ENCODE measurements at regions not wholly inside any gene's neighbourhood (a gene's known extent, or its start where the extent isn't known, plus 50 kb on each side); places are given as distances from the start of the nearest gene placed in this dataset.

DNA sequence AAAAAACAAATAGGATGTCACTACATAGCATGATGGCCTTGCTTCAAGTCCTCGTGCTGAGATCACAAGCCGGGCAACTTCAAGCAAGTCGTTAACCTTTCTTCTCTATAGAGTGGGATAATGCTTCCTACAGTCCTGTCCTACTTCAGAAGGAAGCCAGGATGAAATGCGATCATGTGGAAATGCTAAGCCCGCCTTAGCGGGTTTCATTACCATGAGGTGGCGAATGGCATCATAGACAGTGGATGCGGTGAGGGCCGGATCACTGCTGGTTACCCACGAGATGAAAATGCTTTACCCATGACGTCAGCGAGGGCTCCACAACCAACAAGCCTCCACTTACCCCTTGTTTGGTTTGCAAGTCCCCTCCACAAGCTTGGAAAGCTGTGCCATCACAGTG lies 206.4 kb downstream of the TBXT start:
- Histone ChIP-seq H3K4me3 (ENCODE audit: low read depth, low read length) (no peak overlapping the region), H3K9ac (ENCODE audit: low read depth, low read length) (no peak overlapping the region), H3K27me3 (ENCODE audit: control insufficient read depth, insufficient read depth, low read length) (no peaks in the 10 kb centered on the region), H3K9me3 (ENCODE audit: control insufficient read depth, insufficient read depth, low read length) (no peaks in the 10 kb centered on the region), H3K36me3 (ENCODE audit: control insufficient read depth, insufficient read depth, low read length) (no peaks in the 10 kb centered on the region), H3K4me1 (ENCODE audit: control insufficient read depth, insufficient read depth, low read length) (no peaks in the 10 kb centered on the region)

DNA sequence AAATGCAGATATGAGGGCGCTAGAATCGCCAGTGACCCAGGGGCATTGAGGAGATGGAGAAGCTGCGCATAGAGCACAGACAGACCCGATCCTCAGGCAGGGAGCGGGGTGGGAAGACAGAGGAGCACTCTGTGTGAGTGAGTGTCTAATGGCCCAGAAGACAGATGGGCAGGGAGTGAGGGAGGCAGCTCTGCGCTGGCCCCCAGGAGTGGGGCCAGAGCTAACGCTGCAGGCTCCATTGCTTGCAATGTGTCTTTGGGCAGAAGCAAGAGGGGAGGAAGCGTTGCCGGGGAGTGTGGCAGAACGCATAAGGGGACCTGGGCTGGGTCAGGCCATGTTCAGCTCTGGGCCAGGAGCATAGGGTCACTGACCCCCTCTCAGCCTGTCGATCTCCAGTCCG lies 207.0 kb downstream of the TBXT start:
- Histone ChIP-seq H3K27me3 (ENCODE audit: control insufficient read depth, insufficient read depth, low read length) (no peaks in the 10 kb centered on the region), H3K4me3 (ENCODE audit: low read depth, low read length) (no peak overlapping the region), H3K9me3 (ENCODE audit: control insufficient read depth, insufficient read depth, low read length) (no peaks in the 10 kb centered on the region), H3K36me3 (ENCODE audit: control insufficient read depth, insufficient read depth, low read length) (no peaks in the 10 kb centered on the region), H3K4me1 (ENCODE audit: control insufficient read depth, insufficient read depth, low read length) (no peaks in the 10 kb centered on the region), H3K9ac (ENCODE audit: low read depth, low read length) (no peak overlapping the region)

DNA sequence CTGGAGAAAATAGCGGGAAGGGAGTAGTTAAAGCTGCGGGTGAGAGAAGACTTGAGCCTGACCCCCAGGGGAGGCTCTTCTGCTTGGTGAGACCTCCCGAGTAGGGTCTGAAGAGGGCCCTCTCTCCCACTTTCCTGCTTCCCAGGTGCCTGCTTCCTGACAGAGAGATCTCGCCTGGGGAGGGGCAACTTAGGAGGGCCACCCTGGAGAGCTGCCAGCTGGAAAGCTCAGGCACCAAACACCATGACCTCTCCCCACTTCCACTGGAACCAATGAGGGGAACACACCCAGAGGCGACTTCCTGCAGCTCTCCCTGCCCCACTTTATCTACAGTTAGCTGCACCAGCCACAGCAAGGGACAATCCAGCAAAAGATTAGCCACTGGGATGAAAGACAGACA lies 208.0 kb downstream of the TBXT start:
- H3K27me3 ChIP-seq (ENCODE audit: control insufficient read depth, insufficient read depth, low read length), result no peaks in the 10 kb centered on the region
- H3K9ac ChIP-seq (ENCODE audit: low read depth, low read length), result no peak overlapping the region
- no peaks in the 10 kb centered on the region for H3K9me3 ChIP-seq (ENCODE audit: control insufficient read depth, insufficient read depth, low read length)
- no peaks in the 10 kb centered on the region for H3K36me3 ChIP-seq (ENCODE audit: control insufficient read depth, insufficient read depth, low read length)
- H3K4me1 ChIP-seq (ENCODE audit: control insufficient read depth, insufficient read depth, low read length), result no peaks in the 10 kb centered on the region
- H3K4me3 ChIP-seq (ENCODE audit: low read depth, low read length), result no peak overlapping the region

DNA sequence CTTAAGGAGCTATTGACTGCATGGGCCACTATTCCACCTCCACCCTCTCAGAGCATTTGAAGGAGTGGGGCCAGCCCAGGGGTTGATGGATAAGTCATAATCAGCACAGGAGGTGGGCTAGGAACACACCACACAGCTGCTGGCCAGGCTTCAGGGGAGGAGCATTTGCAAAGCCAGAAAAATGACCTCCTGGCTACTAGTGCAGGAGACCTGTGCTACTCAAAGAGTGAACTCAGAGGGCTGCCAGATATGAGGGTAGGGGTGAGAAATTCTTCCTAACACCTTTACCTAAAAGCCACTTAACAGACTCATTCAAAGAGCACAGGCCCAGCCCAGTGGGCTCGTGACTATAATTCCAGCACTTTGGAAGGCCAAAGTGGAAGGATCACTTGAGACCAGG lies 210.8 kb downstream of the TBXT start:
- H3K36me3 ChIP-seq (ENCODE audit: control insufficient read depth, insufficient read depth, low read length), result no peaks in the 10 kb centered on the region
- no peaks in the 10 kb centered on the region for H3K9me3 ChIP-seq (ENCODE audit: control insufficient read depth, insufficient read depth, low read length)
- no peak overlapping the region for H3K9ac ChIP-seq (ENCODE audit: low read depth, low read length)
- no peak overlapping the region for H3K4me3 ChIP-seq (ENCODE audit: low read depth, low read length)
- no peaks in the 10 kb centered on the region for H3K4me1 ChIP-seq (ENCODE audit: control insufficient read depth, insufficient read depth, low read length)
- no peaks in the 10 kb centered on the region for H3K27me3 ChIP-seq (ENCODE audit: control insufficient read depth, insufficient read depth, low read length)

DNA sequence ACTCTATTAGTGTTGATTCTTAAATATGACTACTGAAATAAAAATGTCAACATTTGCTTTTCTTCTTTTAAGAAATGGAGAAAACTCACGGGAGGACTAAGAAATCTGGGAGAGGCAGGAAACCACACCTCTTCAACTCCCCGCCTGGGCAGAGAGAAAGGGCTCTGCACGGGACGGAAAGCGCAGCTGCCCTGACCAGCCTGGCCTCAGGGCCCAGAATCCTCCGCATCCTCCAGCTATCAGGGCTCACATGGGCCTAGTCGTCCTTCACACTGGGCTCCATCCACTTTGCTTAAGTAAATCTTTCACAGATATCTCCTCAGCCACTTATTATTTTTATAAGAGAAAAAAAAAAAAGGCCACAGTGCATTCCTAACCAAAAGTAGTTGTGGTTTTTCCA lies 215.1 kb downstream of the TBXT start:
- H3K9ac ChIP-seq (ENCODE audit: low read depth, low read length), result no peak overlapping the region
- H3K27me3 ChIP-seq (ENCODE audit: control insufficient read depth, insufficient read depth, low read length), result no peaks in the 10 kb centered on the region
- H3K4me3 ChIP-seq (ENCODE audit: low read depth, low read length), result no peak overlapping the region
- no peaks in the 10 kb centered on the region for H3K4me1 ChIP-seq (ENCODE audit: control insufficient read depth, insufficient read depth, low read length)
- H3K9me3 ChIP-seq (ENCODE audit: control insufficient read depth, insufficient read depth, low read length), result no peaks in the 10 kb centered on the region
- H3K36me3 ChIP-seq (ENCODE audit: control insufficient read depth, insufficient read depth, low read length), result no peaks in the 10 kb centered on the region

DNA sequence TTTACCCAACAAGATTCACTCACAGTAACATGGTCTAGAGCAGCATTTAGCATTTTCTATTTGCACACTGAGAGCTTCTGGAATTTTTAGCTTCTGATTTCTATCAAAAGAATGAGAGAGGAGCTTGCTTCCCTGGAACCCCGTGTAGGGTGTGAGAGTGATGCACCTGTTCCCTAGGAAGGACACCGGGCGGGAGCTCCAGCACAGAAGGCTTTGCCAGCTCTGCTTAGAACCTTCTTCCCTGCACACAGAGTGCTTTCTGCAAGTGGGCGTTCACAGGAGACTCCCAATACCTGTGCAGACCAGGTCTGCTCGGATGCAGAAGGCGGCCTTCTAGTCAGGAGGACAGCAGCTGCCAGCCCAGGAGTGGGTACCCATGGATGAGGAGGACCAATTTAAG lies 217.3 kb downstream of the TBXT start:
- Histone ChIP-seq H3K4me1 (ENCODE audit: control insufficient read depth, insufficient read depth, low read length) (no peaks in the 10 kb centered on the region), H3K36me3 (ENCODE audit: control insufficient read depth, insufficient read depth, low read length) (no peaks in the 10 kb centered on the region), H3K27me3 (ENCODE audit: control insufficient read depth, insufficient read depth, low read length) (no peaks in the 10 kb centered on the region), H3K4me3 (ENCODE audit: low read depth, low read length) (no peak overlapping the region), H3K9ac (ENCODE audit: low read depth, low read length) (no peak overlapping the region), H3K9me3 (ENCODE audit: control insufficient read depth, insufficient read depth, low read length) (no peaks in the 10 kb centered on the region)

DNA sequence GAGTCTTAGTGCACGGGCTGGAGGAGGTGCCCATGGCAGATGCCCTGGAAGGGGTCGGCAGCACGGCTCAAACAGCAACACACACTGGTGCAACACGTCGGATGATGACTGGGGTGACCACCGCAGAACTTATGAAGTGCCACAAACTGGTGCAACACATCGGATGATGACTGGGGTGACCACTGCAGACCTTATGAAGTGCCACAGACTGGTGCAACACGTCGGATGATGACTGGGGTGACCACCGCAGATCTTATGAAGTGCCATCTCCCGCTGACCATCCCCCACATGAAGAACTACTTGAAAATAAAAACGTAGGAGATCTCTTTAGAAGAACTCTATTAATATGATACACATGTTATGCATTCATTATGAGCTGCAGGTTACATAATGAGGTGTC lies 218.3 kb downstream of the TBXT start:
- Histone ChIP-seq H3K27me3 (ENCODE audit: control insufficient read depth, insufficient read depth, low read length) (no peaks in the 10 kb centered on the region), H3K9ac (ENCODE audit: low read depth, low read length) (no peak overlapping the region), H3K4me1 (ENCODE audit: control insufficient read depth, insufficient read depth, low read length) (no peaks in the 10 kb centered on the region), H3K4me3 (ENCODE audit: low read depth, low read length) (no peak overlapping the region), H3K36me3 (ENCODE audit: control insufficient read depth, insufficient read depth, low read length) (no peaks in the 10 kb centered on the region), H3K9me3 (ENCODE audit: control insufficient read depth, insufficient read depth, low read length) (no peaks in the 10 kb centered on the region)

DNA sequence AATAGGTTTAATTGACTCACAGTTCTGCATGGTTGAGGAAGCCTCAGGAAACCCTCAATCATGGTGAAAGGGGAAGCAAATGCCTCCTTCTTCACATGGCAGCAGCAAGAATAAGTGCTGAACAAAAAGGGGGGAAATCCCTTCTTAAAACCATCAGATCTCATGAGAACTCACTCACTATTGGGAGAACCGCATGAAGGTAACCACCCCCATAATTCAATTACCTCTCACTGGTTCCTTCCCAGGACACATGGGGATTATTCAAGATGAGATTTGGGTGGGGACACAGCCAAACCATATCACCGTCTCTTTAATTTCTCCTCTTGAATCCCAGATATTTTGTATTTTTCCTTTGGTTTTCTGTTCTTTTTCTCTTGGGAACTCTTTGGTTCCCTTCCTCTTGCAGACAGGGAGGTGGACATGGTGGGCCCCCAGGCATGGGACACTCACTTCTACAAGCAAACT lies 223.6 kb downstream of the TBXT start:
- no peaks in the 10 kb centered on the region for H3K36me3 ChIP-seq (ENCODE audit: control insufficient read depth, insufficient read depth, low read length)
- H3K9me3 ChIP-seq (ENCODE audit: control insufficient read depth, insufficient read depth, low read length), result no peaks in the 10 kb centered on the region
- no peaks in the 10 kb centered on the region for H3K27me3 ChIP-seq (ENCODE audit: control insufficient read depth, insufficient read depth, low read length)
- H3K9ac ChIP-seq (ENCODE audit: low read depth, low read length), result no peak overlapping the region
- no peak overlapping the region for H3K4me3 ChIP-seq (ENCODE audit: low read depth, low read length)
- no peaks in the 10 kb centered on the region for H3K4me1 ChIP-seq (ENCODE audit: control insufficient read depth, insufficient read depth, low read length)

DNA sequence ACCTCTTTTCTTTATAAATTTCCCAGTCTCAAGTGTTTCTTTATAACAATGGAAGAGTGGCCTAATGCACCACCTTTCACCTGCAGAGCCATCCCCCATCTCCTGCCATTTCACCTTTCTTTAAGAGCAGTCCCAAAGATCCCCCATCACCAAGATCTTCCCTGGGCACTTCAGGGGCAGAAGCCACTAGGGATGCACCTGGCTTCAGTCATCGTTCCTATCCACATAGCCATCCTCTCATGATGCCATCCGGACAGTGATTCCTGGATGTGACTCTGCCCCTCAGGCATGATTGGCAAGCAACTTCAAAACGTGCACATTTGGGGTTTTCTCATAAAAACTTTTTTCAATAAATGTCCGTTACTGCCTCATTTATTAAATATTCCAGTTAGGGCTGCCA lies 225.9 kb downstream of the TBXT start:
- Histone ChIP-seq H3K4me1 (ENCODE audit: control insufficient read depth, insufficient read depth, low read length) (no peaks in the 10 kb centered on the region), H3K27me3 (ENCODE audit: control insufficient read depth, insufficient read depth, low read length) (no peaks in the 10 kb centered on the region)

DNA sequence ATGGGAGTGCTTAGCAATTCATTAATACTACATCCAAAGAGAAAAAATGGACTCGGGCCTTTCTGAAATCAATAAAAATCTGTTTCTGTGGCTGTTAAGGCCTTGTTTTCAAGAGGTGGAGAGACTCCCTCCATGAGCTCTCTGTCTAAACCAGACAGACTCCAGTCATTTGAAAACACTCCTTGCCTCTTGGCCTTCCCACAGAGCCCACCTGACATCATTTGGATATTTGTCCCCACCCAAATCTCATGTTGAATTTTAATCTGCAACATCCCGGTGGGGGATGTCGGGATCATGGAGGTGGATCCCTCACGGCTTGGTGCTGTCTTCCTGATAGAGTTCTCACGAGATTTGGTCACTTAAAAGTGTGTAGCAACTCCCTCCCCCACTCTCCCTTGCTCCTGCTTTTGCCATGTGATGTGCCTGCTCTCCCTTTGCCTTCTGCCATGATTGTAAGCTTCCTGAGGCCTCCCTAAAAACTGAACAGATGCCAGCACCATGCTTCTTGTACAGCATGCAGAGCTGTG lies 226.3 kb downstream of the TBXT start:
- Histone ChIP-seq H3K4me1 (ENCODE audit: control insufficient read depth, insufficient read depth, low read length) (no peaks in the 10 kb centered on the region), H3K27me3 (ENCODE audit: control insufficient read depth, insufficient read depth, low read length) (no peaks in the 10 kb centered on the region), H3K36me3 (ENCODE audit: control insufficient read depth, insufficient read depth, low read length) (no peaks in the 10 kb centered on the region), H3K9ac (ENCODE audit: low read depth, low read length) (no peak overlapping the region), H3K9me3 (ENCODE audit: control insufficient read depth, insufficient read depth, low read length) (no peaks in the 10 kb centered on the region), H3K4me3 (ENCODE audit: low read depth, low read length) (no peak overlapping the region)

More for the DNA sequence above, 225.9 kb downstream of the TBXT start:
- H3K4me3 ChIP-seq (ENCODE audit: low read depth, low read length), result no peak overlapping the region
- H3K9ac ChIP-seq (ENCODE audit: low read depth, low read length), result no peak overlapping the region
- H3K9me3 ChIP-seq (ENCODE audit: control insufficient read depth, insufficient read depth, low read length), result no peaks in the 10 kb centered on the region
- no peaks in the 10 kb centered on the region for H3K36me3 ChIP-seq (ENCODE audit: control insufficient read depth, insufficient read depth, low read length)

DNA sequence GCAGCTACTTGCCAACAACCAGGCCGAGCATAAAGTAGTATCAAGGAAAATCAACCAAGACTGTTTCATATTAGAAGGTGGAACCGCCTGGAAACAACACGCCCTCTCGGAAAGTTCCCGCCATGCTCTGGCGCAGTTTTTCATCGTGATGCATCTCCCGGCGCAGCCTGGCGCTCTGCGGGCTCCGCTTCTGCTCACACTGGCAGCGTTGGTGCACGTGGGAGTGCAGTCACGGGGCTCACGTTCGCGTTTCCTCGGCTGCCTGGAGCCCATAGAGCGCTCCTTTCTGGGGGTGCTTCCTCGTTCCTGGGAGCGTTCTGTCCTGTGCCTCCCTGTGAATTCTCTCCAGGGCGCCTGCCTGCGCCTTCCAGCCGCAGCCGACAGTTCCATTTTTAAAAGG lies 227.3 kb downstream of the TBXT start:
- no peaks in the 10 kb centered on the region for H3K9me3 ChIP-seq (ENCODE audit: control insufficient read depth, insufficient read depth, low read length)
- H3K4me3 ChIP-seq (ENCODE audit: low read depth, low read length), result no peak overlapping the region
- no peak overlapping the region for H3K9ac ChIP-seq (ENCODE audit: low read depth, low read length)
- H3K27me3 ChIP-seq (ENCODE audit: control insufficient read depth, insufficient read depth, low read length), result no peaks in the 10 kb centered on the region
- no peaks in the 10 kb centered on the region for H3K4me1 ChIP-seq (ENCODE audit: control insufficient read depth, insufficient read depth, low read length)
- H3K36me3 ChIP-seq (ENCODE audit: control insufficient read depth, insufficient read depth, low read length), result no peaks in the 10 kb centered on the region

DNA sequence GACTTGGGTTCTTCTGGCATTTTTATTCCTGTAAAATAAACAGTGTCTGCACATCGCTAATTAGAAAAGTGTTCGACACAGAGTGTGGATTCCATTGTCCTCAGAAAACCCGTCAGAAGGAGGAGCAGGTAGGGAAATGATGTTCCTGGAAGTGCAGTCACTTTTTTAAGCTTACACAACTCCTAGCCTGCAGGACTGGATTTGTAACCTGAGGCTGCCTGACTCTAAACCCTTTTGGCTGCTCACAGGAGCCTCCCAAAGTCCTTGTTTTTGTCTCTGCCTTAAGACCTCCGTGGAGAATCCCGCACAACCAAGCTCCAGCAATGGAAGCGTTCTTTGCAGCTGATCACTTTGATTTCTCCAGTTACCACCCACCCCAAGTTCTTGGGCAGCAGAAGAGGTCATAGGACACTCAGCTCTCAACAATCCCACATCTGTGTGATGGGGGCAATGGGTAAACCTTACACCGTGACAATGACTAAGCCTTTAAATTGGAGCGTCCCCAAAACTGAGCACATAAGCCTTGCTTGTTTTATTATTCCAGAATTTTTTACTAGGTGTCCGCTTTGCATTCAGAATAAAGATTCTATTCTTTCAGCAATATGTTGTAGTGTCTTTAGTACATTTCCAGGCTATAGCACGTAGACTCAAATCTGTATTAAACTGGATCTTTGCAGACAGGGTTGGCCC lies 227.9 kb downstream of the TBXT start:
- Histone ChIP-seq H3K4me3 (ENCODE audit: low read depth, low read length) (no peak overlapping the region), H3K27me3 (ENCODE audit: control insufficient read depth, insufficient read depth, low read length) (no peaks in the 10 kb centered on the region), H3K4me1 (ENCODE audit: control insufficient read depth, insufficient read depth, low read length) (no peaks in the 10 kb centered on the region), H3K36me3 (ENCODE audit: control insufficient read depth, insufficient read depth, low read length) (no peaks in the 10 kb centered on the region), H3K9ac (ENCODE audit: low read depth, low read length) (no peak overlapping the region), H3K9me3 (ENCODE audit: control insufficient read depth, insufficient read depth, low read length) (peaks cover 3% of the 10 kb centered on the region)
